Stimulated activated CD4-positive, alpha-beta T cell treated with anti-CD3 and anti-CD28 coated beads, Interleukin-4, amount 100 ng/mL, for 24 hours (primary cell): ENCODE measurements at regions not wholly inside any gene's neighbourhood (a gene's known extent, or its start where the extent isn't known, plus 50 kb on each side); places are given as distances from the start of the nearest gene placed in this dataset.
"Not testable (repeated sequence)": the region's sequence is repeated elsewhere in the genome, so short reads cannot be mapped to it uniquely, and the experiment has no call there.

Source experiments
- DNase-seq: peaks from one replicate; pipeline ENCODE4 v3.0.0-alpha.2; 2020

DNA sequence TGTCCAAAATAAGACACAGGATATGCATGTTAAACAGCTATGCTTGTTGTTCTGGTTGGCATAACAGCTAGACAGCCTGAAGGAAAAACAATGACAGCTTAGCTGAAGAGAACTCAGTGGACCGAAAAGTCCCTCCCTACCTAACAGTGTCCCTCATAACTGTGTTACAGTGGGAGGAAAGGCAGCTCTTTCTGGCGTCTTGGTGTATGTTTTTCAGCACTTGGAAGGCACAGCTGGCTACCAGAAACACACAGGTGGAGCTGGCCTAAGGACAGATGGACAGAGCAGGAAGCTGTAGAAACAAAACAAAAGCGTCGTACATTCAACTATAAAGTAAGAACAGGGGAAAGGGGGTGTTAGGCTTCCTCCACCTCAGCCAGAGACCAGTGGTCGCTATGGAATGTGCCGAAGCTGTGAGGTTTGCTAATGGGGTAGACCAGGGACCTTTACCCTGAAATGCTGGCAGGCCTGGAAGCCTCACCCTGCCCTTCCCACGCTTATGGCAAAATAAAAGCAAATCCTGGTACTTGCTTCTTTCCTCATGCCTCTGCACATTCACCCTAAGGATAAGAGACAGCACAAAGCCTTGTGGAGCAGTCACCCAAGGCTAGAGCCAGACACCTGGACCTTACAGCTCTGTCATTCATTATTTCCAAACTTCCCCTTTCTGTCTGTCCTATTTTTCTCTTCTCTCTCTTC lies 103.5 kb upstream of the TRIB2 start:
- DNase-seq: no peak

DNA sequence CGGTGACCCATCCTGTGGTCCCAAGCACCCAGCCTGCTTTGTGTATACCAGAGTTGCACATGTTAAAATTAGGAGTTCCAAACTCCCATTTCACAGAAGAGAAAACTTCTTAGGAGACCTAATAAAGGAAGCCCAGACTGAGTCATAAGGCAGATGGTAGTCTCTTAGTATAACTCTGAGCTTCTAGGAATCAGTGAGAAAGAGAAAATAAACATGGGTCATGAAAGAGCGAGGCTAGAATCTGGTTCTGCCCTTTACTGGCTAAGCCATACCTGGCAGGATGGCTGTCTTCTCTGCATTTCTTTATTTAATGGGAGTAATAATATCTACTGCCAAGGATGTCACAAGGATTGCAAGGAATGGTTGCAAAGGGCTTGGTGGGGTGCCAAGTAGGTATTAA lies 101.2 kb upstream of the TRIB2 start:
- no peak for DNase-seq

- no peak for DNase-seq
Measured at GRCh38 chr2:12616456-12617156, 100.1 kb upstream of the TRIB2 start.

DNA sequence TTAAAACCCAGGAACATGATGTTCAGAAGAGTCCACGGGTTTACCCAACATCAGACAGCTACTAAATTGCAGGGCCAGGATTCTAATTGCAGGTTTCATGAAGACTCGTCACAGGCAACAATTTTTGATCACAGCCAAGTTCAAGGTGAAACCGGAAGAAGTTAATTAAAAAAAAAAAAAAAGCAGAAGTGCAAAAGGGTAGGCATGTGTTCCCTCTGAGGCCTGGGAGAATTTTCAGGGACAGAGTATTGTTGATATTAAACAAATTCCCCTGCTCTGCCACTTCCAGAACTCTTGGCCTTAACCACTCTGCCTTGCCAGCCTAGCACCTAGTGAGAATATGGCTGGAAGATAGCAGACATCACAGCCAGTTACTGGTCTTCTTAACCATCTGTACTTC lies 99.4 kb upstream of the TRIB2 start:
- no peak for DNase-seq

- DNase-seq: no peak
Measured at GRCh38 chr2:12617853-12618252, 98.9 kb upstream of the TRIB2 start.

GRCh38 chr2:12618576-12618975 lies 98.2 kb upstream of the TRIB2 start:
- no peak for DNase-seq

DNA sequence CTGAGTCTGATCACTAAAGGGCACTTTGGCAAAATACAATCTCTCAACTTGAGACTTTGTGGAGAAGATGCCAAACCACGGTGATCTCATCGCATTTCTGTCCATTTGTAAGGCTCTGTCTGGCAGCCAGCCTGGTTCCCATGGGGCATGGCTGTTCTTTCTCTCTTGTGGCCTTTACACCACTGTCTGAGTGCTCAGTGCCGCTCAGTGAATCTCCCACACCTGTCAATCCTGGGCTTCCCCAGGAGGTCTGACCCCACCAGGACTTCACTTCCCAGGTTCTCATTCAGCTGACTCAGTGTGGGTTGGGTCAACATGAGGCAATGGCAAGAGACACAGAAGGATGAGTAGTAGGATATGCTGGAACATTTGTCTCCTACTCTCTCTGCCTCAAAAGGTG lies 96.8 kb upstream of the TRIB2 start:
- DNase-seq: no peak

GRCh38 chr2:12620759-12621158 lies 96.0 kb upstream of the TRIB2 start:
- no peak for DNase-seq

DNA sequence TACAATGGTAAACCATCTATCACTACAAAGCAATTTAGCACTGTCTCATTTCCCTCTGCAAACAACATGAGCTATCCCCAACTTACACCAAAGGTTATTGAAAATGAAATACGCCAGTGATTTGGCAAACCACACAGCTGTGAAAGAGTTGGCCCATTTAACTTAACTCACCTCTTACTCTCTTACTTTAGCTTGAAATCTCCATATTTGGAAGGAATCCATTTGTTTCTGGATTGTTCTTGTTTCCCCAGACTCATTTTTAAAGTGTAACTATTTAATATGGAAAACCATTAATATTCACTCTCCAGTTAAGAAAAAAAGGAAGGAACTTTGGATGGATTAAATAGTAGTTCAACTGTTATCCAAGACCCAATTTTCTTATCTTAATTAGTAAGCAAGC lies 93.7 kb upstream of the TRIB2 start:
- DNase-seq: no peak

DNA sequence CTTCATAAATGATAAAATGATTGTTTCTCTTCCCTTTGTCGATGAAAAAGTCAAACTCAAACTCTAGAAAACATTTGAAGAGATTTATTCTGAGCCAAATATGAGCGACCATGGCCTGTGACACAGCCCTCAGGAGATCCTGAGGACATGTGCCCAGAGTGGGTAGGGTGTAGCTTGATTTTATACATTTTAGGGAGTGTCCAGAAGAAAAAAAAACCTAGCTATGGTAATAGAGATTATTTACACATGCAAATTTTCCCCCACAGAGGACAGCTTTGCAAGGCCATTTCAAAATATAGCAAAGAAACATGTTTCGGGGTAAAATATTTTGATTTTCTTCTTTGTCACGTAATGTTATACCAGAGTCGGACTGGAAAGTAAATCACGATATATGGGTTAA lies 92.4 kb upstream of the TRIB2 start:
- DNase-seq: no peak

DNA sequence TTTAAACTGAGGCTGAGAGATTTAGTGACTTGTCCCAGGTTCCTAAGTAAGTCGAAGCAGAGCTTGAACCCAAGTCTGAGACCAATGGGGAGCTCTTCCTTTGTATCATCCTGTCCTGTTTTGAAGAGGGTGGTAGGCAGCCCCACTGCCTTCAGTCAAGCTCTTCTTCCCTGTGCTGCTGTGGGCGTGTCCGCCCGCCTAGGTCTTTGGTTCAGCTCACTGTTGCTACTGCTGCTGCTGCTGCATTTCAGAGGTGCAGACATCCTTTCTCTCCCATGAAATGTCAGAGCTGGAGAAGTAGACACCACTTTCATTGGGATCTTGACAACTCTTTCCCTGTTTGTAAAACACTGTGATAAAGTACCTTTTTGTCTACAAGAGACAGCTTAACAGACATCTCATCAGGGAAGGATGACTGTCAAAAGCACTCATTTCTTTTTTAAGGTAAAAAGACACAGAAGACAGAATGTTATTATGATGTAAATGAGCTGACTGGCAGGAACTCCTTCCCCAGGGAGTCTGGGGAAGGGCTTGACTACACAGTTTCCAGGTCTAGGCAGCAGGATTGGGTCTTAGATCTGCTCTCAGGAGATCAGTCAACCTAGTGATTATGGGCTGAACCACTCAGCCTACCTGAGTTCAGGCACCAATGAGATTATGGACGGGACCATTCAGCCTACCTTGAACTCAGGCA lies 91.7 kb upstream of the TRIB2 start:
- DNase-seq: no peak

DNA sequence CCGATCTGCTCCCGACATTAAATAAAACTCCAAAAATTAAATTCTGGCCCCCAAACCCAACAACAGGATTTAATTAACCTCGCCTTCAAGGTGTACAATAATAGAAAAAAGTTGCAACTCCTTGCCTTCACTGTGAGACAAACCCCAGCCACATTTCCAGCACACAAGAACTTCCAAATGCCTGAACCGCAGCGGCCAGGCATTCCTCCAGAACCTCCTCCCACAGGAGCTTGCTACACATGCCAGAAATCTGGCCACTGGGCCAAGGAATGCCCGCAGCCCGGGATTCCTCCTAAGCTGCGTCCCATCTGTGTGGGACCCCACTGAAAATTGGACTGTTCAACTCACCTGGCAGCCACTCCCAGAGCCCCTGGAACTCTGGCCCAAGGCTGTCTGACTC lies 88.2 kb upstream of the TRIB2 start:
- DNase-seq: not testable (repeated sequence)

DNA sequence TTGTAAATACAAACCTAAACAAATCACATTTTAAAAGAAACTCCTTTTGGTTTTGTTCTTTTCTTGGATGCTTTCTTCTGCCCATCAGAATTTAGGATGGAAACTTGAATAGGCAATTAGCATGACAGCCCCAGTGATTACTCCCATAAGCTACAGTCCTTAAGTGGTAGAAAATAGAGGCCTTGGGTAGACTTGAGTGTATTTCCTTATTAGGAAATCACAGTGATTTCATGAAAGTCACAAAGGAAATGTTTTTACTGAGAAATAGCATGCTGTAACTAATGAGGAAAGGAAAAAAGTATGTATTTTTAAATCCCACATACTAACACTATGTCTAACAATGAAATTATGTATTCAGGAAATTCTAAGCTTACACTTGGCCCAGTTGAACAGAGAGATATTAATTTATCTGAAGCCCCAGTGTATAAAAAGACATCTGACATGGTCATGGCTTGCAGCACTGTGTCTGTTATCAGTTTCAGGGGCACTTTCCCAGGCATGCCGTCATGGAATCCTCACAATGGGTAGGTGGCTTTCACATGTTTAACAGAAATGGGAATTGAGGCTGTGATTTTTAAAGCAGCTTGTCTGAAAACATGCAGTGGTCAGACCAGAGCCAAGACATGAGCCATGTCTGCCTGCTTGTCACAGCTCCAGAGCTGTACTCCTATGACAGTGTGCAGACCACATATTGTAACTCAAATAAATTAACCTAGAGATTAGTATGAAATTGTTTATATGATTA lies 79.7 kb upstream of the TRIB2 start:
- no peak for DNase-seq

GRCh38 chr2:12637754-12638153 lies 79.0 kb upstream of the TRIB2 start:
- no peak for DNase-seq

DNA sequence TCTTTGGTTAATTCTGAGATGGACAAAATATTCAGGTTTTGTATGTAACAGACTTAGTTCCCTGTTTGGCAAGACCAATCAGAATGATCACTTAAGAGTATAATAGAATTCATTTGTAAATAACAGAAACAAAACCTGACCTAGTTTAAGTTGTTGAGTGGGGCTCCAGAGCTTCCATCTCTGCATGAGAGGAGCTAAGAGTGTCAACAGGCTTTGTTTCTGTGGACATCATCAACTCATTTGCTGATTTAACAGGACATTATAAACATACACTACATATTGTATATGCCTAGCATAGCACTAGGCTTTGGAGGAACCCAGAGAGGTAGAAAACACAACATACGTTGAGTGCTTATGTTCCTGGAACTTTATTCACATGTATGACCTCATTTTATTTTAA lies 75.3 kb upstream of the TRIB2 start:
- DNase-seq: no peak

DNA sequence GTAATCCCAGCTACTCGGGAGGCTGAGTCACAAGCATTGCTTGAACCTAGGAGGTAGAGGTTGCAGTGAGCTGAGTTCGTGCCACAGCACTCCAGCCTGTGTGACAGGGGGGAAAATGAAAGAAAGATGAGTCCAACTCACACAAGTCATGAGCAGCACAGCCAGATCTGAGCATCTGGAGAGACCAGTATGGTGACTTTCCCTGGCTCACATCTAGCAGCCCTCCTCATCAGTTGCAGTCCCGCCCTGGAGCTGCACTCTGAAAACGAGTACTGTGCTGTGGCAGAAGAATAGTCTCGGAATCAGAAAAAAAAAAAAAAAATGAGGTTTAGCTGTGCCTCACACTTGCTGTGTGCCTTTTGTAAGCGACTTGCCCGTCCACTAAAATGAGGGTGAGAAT lies 74.4 kb upstream of the TRIB2 start:
- DNase-seq: no peak

GRCh38 chr2:12642859-12643258 lies 73.9 kb upstream of the TRIB2 start:
- DNase-seq: no peak

GRCh38 chr2:12649602-12650400 lies 66.9 kb upstream of the TRIB2 start:
- no peak for DNase-seq

DNA sequence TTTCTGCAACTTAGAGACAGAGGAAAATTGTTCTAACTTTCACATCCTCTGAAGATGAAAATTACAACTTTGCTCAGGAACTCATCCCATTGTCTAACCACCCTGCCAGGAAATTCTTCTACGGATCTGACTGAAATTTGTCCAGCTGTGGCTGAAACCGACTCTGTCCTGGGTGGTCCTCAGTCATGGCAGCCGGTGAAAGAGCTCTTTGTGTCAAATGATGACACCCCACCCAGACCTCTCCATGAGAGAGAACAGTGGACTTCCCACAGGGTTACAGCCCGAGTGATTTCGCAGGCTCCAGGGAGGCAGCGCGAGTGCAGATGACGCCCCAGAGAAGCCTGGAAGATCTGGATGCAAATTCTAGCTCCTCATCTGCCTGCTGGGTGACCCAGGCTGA lies 65.1 kb upstream of the TRIB2 start:
- no peak for DNase-seq

GRCh38 chr2:12652723-12653122 lies 64.0 kb upstream of the TRIB2 start:
- no peak for DNase-seq

DNA sequence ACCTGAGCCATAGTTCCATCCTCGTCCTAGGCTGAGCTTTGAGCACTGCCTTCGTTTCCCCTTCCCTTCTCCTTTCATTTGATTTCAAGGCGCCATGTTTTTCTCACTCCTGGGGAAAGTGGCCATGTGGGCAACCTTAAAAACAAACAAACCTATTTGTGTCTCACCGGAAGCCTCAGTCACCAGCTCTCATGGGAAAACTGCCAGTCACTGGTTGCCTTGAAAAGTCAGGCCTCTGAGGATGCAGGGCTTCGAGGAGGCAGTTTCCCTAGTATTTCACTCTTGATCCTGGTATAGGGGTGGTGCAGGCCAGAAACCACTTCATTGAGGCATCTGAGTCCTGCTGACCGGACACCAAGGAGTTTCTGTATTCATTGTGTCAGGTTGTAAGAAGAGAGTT lies 59.2 kb upstream of the TRIB2 start:
- no peak for DNase-seq

DNA sequence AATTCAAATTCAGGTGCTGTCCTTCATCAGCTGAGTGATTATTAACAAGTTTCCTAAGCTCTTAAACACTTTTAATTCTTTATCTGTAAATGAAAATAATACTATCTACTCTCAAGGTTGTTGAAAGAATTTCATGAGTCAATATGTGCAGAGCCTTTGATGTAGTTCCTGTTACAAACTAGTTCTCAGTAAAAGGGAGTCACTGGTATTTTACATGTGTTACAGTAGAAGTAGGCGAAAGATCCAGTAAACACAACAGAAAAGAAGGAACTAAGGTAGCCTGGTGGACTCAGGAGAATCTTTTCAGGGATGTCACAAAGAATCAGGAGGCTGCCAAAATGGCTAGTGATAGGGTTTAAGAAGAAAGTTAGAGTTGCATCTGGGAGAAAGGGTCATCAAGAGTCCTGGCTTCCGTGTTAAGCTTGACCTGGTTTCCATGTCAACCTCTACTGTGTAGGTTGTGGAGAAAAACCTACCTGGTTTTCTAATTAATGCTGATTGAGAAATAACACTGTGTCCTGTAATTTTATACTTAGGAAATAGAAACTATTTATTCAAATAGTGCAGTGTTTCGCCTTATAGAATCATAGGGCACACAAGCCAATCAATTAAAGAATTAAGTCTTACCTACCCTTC lies 58.3 kb upstream of the TRIB2 start:
- DNase-seq: no peak
